Myocyte (in vitro differentiated cells): ENCODE measurements at regions not wholly inside any gene's neighbourhood (a gene's known extent, or its start where the extent isn't known, plus 50 kb on each side); places are given as distances from the start of the nearest gene placed in this dataset.

ENCODE experiments used
- DNase-seq: peaks from one replicate; pipeline ENCODE4 v3.0.0-alpha.2; 2012; ENCODE audit warnings: low read depth

GRCh38 chr22:49550766-49551362 is 276.8 kb downstream of the BRD1 start:
- DNase-seq = no peak

DNA sequence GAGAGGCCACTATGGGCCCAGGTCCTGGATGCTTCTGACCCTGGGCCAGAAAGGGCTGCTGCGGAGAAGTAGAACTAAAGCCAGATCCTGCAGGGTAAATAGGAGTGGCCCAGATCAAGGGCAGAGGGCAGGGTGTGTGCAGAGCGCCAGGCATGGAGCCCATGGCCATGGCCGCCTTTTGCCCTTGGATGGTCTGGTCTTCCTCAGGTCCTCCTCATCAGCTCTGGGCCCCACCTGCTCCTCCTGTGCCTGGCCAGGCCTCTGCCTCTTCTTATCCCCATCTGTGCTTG is 277.6 kb downstream of the BRD1 start:
- no peak for DNase-seq

DNA sequence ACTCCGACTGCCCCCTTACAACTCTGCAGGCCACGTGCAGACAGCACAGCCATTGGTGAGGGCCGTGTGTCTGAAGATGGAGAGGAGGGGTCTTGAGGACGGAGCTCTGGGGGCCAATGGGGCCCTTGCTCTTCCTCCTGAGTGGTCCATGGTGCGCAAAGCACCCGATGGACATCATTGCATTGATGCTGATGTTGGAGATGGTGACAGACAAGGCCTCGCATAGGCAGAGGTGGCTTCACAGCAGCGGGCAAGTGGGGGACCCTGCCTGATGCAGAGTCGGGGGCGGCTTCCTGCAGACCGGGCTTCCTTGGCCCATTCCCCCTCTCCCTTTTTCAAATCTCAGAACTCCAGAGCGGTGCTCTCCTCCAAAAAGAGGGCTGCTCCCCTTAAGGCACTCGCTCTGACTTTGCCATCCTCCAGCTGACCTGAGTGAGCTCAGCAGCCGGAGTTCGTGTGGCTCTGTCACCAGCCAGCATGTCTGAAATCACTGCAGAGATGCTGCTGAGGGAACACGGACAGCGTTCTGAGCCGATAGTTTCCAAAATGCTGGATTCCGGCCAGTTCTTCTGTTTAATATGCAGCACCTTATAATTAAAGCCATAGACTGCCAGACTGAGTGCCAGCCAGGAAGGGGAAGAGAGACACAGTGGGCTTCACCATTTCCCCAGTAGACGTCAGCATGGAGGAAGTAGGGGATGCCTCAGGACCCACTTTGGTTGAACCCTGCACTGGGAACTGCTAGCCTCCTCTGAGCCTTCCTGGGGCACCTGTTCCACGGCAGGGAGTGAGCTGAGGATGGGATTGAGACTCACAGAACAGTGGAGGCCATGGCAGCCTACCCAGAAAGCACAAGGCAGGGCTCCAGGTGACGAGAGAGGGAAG is 278.2 kb downstream of the BRD1 start:
- no peak for DNase-seq

DNA sequence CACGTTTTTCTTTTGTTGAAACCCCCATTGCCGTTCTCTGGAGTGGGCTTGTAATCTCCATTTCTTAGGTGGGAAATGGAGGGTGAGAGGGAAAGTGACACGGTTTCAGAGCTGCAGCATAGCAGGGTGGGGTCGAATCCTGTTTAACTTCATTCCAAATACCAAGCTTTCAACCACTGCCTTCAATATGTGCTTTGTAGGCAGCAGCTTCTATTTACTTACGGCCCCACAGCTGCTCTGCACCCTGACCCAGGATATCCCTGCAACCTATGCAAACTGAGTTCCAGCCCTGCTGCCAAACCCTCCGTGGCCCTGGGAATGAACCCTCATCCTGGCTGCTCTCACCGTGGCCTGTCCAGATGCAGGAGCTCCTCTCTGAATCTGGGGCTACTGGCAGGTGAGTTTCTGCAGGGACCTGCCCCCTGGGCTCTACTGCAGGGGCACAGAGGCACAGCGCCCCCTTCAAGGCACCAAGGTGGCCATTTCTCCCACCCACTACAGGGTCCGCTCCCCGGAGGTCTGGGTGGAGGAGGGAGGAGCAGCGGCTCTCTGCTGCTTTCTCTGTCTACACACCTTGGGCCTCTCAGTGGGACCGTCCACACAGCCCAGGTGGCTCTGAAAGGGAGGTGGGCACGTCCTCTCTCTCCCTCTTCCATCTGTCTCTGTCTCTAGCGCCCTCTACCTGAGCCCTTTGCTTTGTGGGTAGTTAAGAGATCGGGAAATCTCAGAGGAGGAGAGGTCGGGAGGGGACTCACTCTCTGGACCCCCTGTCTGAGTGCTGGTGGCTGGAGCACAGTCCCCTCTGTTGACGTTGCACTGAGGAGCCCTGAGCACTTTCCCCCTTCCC is 279.1 kb downstream of the BRD1 start:
- no peak for DNase-seq

DNA sequence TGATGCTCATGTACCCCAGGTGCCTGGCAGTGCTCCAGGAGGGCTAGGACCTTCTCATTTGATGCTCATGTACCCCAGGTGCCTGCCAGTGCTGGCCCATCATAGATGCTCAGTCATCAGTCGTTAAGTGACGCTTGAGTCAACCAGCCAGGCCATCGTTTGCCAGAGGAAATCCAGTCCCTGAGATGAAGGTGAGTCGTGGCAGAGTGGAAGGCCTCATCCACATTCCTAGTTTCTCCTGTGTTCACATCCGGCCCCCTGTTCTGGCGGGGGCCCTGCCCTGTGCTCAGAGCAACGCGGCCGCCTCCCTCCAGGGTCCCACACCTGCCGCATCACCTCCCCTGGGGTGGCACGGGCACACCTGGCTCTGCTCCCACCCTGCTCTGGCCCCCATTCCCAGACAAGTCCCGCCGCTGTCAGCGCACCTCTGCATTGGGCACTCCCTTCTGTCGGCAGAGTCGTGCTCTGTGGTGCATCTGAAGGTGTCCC is 279.9 kb downstream of the BRD1 start:
- DNase-seq = no peak

DNA sequence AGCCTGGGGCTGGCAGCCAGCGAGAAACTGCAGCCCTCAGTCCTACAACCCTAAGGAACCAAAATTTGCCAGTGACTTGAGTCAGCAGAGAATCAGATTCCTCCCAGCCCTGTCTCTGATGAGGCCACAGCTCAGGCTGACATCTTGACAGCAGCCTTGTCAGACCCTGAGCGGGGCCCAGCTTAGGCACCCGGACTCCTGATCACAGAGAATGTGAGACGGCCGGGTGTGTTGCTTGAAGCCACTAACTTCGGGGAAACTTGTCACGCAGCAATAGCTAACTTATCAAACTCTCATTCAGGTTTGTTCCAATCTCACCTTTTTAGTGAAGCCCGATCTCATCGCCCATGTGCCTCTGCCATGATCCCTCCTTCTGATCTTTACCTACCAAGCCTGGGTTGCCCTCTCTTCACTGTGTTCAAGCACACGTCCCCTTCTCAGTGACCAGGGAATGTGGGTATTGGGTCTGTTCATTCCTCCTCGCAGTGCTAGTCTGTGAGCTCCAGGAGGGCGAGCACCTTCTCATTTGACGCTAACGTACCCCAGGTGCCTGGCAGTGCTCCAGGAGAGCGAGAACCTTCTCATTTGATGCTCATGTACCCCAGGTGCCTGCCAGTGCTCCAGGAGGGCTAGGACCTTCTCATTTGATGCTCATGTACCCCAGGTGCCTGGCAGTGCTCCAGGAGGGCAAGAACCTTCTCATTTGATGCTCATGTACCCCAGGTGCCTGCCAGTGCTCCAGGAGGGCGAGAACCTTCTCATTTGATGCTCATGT is 280.7 kb downstream of the BRD1 start:
- no peak for DNase-seq

DNA sequence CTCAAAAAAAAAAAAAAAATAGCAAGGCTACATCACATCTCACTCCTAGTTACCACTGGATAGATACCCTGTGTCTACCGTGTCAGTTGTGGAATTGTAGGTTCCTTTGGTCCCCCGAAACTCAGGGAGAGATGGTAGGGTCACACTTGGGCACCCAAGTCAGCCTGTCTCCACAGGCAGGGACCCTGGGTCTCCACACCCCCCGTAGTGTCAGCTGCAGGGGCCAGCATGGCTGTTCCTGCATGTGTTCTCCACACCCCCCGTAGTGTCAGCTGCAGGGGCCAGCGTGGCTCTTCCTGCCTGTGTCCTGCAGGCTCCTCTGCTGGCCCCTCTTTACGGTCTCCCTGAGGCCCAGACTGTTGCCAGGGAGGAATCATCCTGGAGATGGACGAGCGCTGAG is 282.1 kb downstream of the BRD1 start:
- DNase-seq = no peak

- no peak for DNase-seq
Measured at GRCh38 chr22:49544286-49544685, 283.4 kb downstream of the BRD1 start.

GRCh38 chr22:49543876-49544275 is 283.8 kb downstream of the BRD1 start:
- no peak for DNase-seq

DNA sequence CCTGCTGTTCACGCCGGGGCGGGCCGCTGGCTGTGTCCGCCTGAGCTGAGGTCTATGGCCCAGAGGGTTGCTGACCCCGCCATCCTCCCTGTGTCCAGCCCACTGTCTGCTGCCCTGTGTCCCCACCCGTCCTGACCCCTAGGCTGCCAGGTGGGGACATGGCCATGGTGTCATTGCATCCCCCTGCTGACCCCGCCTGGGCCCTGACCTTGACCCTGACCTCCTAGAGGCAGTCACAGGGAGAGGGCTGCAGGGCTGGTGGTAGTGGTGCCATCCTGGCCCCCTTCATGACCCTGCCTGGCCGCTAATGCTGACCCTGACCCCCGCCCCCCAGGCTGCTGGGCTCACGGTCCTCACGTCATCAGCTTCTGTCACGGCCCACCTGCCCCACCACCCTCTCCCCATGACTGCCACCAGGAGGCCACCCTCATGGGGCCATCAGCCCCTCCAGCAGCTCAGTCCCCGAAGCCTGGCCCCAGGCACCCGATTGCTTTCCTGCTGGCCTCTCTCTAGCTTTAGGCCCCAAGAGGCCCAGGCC is 285.9 kb downstream of the BRD1 start:
- no peak for DNase-seq

DNA sequence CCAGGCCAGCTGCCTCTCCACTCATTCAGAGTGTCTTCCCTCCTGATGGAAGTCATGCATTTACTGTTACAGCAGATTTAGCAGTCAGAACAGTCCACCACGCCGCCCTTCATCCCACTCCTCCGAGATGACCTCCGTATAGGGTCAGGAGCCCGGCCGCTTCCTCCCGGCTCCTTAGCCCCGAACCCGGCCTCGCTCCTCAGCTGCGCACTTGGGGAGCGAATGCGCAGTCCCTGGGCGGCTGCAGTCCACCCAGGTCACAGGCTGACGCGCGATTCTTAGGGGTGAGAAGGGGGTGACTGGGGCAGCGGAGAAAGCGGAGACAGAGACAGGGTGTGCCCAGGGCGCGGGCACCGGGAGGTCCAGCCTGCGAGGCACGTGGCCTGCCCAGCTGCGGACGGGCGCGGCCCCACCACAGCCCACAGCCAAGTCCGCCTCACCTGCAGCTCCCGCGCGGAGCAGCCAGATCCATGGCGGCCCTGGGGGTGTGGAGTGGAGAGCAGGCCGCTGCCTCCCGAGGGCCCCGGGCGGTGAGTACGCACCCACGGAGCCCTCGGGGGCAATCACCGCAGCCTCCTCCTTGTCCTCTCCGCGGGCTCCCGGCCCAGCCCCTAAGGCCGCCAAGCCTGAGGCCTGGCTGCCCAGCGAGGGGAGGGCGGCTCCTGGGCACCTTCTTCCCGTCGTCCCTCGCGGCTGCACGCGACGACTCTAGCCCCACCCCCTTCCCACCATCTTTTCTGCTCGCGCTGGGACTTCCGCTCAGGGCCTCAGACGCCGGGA is 286.6 kb downstream of the BRD1 start:
- no peak for DNase-seq

DNA sequence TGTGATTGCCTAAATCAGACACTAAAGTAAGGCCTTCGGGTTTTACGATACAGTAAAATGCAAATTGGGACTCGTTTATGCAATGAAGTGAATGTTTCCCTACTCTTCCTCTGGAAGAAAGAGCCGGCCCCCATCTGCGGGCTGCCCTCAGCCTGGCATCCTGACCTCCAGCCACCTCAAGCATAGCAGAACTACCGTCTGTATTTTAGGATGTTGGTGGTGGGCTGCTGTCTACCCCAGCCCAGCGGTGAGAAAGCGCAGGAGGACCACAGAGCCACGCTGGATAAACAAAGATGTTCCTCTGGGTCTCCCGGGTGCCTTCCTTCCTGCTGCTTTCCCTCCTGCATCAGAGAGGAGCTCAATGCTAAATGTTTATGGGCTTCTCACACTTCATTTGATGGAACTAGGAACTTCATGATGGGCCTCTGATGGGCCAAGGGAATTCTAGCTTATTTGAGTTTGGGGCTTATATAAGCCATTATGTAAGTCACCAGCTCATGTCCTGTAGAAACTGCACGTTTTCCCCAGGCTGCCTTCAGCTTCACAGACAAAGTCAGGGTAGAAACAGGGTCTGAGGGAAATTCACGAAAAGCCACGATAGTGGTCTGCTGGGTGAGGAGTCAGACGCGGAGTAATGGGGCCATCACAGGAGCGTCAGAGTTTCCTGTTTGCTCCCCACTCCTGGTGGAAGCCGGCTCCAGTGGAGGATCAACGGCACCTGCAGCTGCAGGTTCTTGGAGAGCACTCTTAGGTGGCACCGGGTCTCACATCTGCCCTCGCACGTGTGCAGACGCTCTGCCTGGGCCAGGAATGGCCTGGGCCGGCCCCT is 287.4 kb downstream of the BRD1 start:
- DNase-seq = no peak

GRCh38 chr22:49538006-49538405 is 289.7 kb downstream of the BRD1 start:
- DNase-seq = no peak

GRCh38 chr22:49536571-49537131 is 291.0 kb downstream of the BRD1 start:
- no peak for DNase-seq

DNA sequence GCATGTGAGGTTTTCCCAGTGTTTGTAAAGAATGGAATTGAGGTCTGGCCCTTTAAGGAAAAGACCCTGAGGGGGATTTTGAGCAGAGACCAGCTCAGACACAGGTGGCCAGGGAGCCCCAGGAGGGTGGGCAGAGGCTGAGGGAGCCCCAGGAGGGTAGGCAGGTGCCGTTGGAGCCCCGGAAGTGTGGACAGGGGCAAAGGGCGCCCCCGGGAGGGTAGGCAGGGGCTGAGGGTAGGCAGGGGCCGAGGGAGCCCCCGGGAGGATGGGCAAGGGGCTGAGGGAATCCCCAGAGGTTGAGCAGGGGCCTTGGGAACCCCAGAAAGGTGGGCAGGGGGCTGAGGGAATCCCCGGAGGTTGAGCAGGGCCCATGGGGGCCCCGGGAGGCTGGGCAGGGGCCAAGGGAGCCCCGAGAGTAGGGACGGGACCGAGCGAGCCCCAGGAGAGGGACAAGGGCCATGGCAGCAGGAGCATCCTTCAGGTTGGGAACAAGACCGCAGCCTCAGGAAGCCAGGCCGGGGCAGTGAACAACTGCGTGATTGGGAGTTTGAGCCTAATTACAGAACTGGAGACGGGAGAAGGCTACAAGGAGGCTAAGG is 292.0 kb downstream of the BRD1 start:
- DNase-seq = no peak

DNA sequence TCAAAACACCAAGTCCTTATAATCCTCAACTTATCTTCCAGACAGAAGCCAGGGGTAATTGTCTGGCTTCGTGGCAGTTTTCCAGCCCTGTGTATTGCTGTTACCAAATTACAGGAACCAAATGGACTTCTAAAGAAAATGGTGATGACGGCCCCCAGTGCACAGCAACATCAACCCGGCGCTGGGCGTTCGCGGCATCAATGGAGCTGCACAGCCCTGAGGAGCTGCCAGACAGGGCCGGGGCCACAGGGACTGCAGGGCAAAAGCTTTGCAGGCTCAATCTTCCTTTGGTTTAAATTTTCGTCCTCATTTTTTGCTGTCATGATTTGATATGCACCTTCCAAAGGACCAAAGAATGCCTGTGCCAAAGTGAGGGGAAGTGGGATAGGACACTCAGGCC is 292.5 kb downstream of the BRD1 start:
- no peak for DNase-seq

DNA sequence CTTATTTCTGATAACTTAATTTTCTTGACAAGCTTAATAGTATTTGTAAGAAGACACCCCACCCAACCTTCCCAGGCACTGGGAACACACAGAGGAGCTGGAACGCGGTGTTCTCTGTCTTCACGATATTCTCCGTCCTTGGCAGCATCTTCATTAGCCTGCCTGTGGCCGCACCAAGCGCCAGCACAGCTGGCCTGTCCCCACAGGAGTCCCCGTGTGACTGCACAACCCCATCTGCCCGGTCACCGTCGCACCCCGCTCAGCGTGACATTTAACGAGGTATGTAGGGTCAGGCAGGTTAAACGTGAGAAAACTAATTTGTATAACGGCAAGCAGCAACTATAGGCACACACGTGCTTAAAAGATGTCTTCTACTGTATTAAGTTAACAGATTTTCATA is 293.3 kb downstream of the BRD1 start:
- DNase-seq = no peak

- DNase-seq = no peak
Measured at GRCh38 chr22:49533886-49534285, 293.8 kb downstream of the BRD1 start.
